ENCODE measurements at regions not wholly inside any gene's neighbourhood (a gene's known extent, or its start where the extent isn't known, plus 50 kb on each side); places are given as distances from the start of the nearest gene placed in this dataset.
"Not testable (repeated sequence)": the region's sequence is repeated elsewhere in the genome, so short reads cannot be mapped to it uniquely, and the experiment has no call there.

GRCh38 chr2:56981554-56981953 lies 797.8 kb downstream of the CCDC85A start:
- DNase-seq (ENCODE audit: low spot score) = no peak

GRCh38 chr2:56985609-56986008 lies 801.8 kb downstream of the CCDC85A start:
- DNase-seq (ENCODE audit: low spot score) = no peak

GRCh38 chr2:57022496-57022895 lies 838.7 kb downstream of the CCDC85A start:
- no peak for DNase-seq (ENCODE audit: low spot score)

- DNase-seq (ENCODE audit: low spot score) = no peak
Observed at GRCh38 chr2:57044931-57045635, 861.3 kb downstream of the CCDC85A start.

GRCh38 chr2:57049273-57049672 lies 865.5 kb downstream of the CCDC85A start:
- DNase-seq (ENCODE audit: low spot score) = no peak

GRCh38 chr2:57050007-57050406 lies 866.2 kb downstream of the CCDC85A start:
- no peak for DNase-seq (ENCODE audit: low spot score)

GRCh38 chr2:57066301-57066700 lies 882.5 kb downstream of the CCDC85A start:
- not testable (repeated sequence) for DNase-seq (ENCODE audit: low spot score)

GRCh38 chr2:57075226-57075625 lies 891.4 kb downstream of the CCDC85A start:
- no peak for DNase-seq (ENCODE audit: low spot score)

- no peak for DNase-seq (ENCODE audit: low spot score)
Observed at GRCh38 chr2:57080035-57080434, 896.2 kb downstream of the CCDC85A start.

- DNase-seq (ENCODE audit: low spot score) = no peak
Observed at GRCh38 chr2:57084697-57085281, 901.0 kb downstream of the CCDC85A start.

- no peak for DNase-seq (ENCODE audit: low spot score)
Observed at GRCh38 chr2:57093020-57093419, 909.2 kb downstream of the CCDC85A start.

- no peak for DNase-seq (ENCODE audit: low spot score)
Observed at GRCh38 chr2:57097855-57098254, 914.1 kb downstream of the CCDC85A start.

GRCh38 chr2:57100436-57100835 lies 916.6 kb downstream of the CCDC85A start:
- DNase-seq (ENCODE audit: low spot score) = no peak

- no peak for DNase-seq (ENCODE audit: low spot score)
Observed at GRCh38 chr2:57105694-57106093, 921.9 kb downstream of the CCDC85A start.

GRCh38 chr2:57107353-57107752 lies 923.6 kb downstream of the CCDC85A start:
- DNase-seq (ENCODE audit: low spot score) = no peak

GRCh38 chr2:57111531-57111930 lies 927.7 kb downstream of the CCDC85A start:
- DNase-seq (ENCODE audit: low spot score) = no peak

- no peak for DNase-seq (ENCODE audit: low spot score)
Observed at GRCh38 chr2:57119141-57119540, 927.5 kb upstream of the VRK2 start.

- DNase-seq (ENCODE audit: low spot score) = no peak
Observed at GRCh38 chr2:57126410-57126809, 920.2 kb upstream of the VRK2 start.

- no peak for DNase-seq (ENCODE audit: low spot score)
Observed at GRCh38 chr2:57139179-57139578, 907.4 kb upstream of the VRK2 start.

GRCh38 chr2:57141269-57141668 lies 905.3 kb upstream of the VRK2 start:
- no peak for DNase-seq (ENCODE audit: low spot score)

GRCh38 chr2:57146951-57147350 lies 899.7 kb upstream of the VRK2 start:
- DNase-seq (ENCODE audit: low spot score) = no peak

GRCh38 chr2:57156231-57156924 lies 890.2 kb upstream of the VRK2 start:
- DNase-seq (ENCODE audit: low spot score) = no peak

GRCh38 chr2:57160976-57161375 lies 885.6 kb upstream of the VRK2 start:
- no peak for DNase-seq (ENCODE audit: low spot score)
